Osteocyte (in vitro differentiated cells): ENCODE measurements at regions not wholly inside any gene's neighbourhood (a gene's known extent, or its start where the extent isn't known, plus 50 kb on each side); places are given as distances from the start of the nearest gene placed in this dataset.

Experiments used
- DNase-seq: peaks from one replicate; pipeline ENCODE4 v3.0.0; 2021; ENCODE audit warnings: mixed read lengths; ENCODE audit not compliant: unreplicated experiment; ENCODE audit errors: extremely low spot score
- H3K27ac Mint-ChIP-seq: one replicate; pipeline ENCODE4 v1.8.0; 2021; ENCODE audit warnings: mild to moderate bottlenecking, mixed read lengths; ENCODE audit not compliant: unreplicated experiment
- H3K27me3 Mint-ChIP-seq: one replicate; pipeline ENCODE4 v1.8.0; 2021; ENCODE audit warnings: mixed read lengths; ENCODE audit not compliant: unreplicated experiment
- H3K36me3 Mint-ChIP-seq: one replicate; pipeline ENCODE4 v1.8.0; 2021; ENCODE audit warnings: mixed read lengths; ENCODE audit not compliant: unreplicated experiment
- H3K4me1 Mint-ChIP-seq: one replicate; pipeline ENCODE4 v1.8.0; 2021; ENCODE audit warnings: mixed read lengths; ENCODE audit not compliant: unreplicated experiment
- H3K4me3 Mint-ChIP-seq: one replicate; pipeline ENCODE4 v1.8.0; 2021; ENCODE audit warnings: mild to moderate bottlenecking, moderate library complexity, mixed read lengths; ENCODE audit not compliant: unreplicated experiment
- H3K9me3 Mint-ChIP-seq: one replicate; pipeline ENCODE4 v1.8.0; 2021; ENCODE audit warnings: mixed read lengths; ENCODE audit not compliant: unreplicated experiment
- TF ChIP-seq, protein P1 (sequence below): fragments of 200-600 bp; sonication (generic); IDR thresholded peaks from 2 replicates; pipeline ENCODE4 v1.5.0; 2021; ENCODE audit warnings: antibody characterized with exemption, mild to moderate bottlenecking, moderate library complexity

DNA sequence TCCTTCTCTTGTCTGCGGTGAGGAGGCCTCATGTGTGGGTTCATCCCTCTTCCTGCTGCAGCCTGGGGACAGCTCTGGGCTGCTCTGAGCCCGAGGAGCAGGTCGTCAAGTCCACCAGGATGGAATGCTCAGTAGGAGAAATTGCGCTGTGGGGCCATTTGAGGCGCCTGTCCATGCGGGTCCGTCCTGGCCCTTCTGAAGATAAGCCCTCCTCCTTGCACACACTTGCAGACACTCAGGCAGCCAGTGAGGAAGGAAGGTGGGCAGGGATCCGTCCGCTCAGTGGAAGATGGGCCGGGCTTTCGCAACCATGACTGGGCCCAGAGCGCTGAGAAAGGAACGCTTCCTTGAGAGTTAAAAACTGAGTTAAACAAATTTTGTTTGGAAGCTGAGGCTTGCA, 356.8 kb downstream of the GLRX3 start:
- Mint-ChIP-seq H3K9me3 (peaks cover 31% of the 10 kb centered on the region), H3K4me1 (peaks cover 14% of the 10 kb centered on the region), H3K27me3 (no peaks in the 10 kb centered on the region), H3K36me3 (no peaks in the 10 kb centered on the region), H3K4me3 (no peak overlapping the region), H3K27ac (no peak overlapping the region)
- no peak for DNase-seq
- TF ChIP-seq, protein P1, sequence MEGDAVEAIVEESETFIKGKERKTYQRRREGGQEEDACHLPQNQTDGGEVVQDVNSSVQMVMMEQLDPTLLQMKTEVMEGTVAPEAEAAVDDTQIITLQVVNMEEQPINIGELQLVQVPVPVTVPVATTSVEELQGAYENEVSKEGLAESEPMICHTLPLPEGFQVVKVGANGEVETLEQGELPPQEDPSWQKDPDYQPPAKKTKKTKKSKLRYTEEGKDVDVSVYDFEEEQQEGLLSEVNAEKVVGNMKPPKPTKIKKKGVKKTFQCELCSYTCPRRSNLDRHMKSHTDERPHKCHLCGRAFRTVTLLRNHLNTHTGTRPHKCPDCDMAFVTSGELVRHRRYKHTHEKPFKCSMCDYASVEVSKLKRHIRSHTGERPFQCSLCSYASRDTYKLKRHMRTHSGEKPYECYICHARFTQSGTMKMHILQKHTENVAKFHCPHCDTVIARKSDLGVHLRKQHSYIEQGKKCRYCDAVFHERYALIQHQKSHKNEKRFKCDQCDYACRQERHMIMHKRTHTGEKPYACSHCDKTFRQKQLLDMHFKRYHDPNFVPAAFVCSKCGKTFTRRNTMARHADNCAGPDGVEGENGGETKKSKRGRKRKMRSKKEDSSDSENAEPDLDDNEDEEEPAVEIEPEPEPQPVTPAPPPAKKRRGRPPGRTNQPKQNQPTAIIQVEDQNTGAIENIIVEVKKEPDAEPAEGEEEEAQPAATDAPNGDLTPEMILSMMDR = no peak

GRCh38 chr10:130493446-130494145, 357.4 kb downstream of the GLRX3 start:
- TF ChIP-seq, protein P1 = no peak
- no peak overlapping the region for H3K27ac Mint-ChIP-seq
- H3K9me3 Mint-ChIP-seq = peaks cover 34% of the 10 kb centered on the region
- H3K36me3 Mint-ChIP-seq = no peaks in the 10 kb centered on the region
- no peaks in the 10 kb centered on the region for H3K27me3 Mint-ChIP-seq
- peaks cover 14% of the 10 kb centered on the region for H3K4me1 Mint-ChIP-seq
- no peak overlapping the region for H3K4me3 Mint-ChIP-seq
- DNase-seq = no peak

GRCh38 chr10:130495116-130495862, 359.1 kb downstream of the GLRX3 start:
- Mint-ChIP-seq H3K4me1 (peaks cover 11% of the 10 kb centered on the region), H3K9me3 (peaks cover 26% of the 10 kb centered on the region), H3K27me3 (no peaks in the 10 kb centered on the region), H3K36me3 (no peaks in the 10 kb centered on the region), H3K4me3 (no peak overlapping the region), H3K27ac (no peak overlapping the region)
- TF ChIP-seq, protein P1 = no peak
- no peak for DNase-seq

GRCh38 chr10:130495891-130496636, 359.9 kb downstream of the GLRX3 start:
- no peak overlapping the region for H3K27ac Mint-ChIP-seq
- no peak overlapping the region for H3K4me3 Mint-ChIP-seq
- DNase-seq = no peak
- H3K36me3 Mint-ChIP-seq = no peaks in the 10 kb centered on the region
- peaks cover 25% of the 10 kb centered on the region for H3K9me3 Mint-ChIP-seq
- H3K27me3 Mint-ChIP-seq = no peaks in the 10 kb centered on the region
- TF ChIP-seq, protein P1 = no peak
- H3K4me1 Mint-ChIP-seq = peaks cover 4% of the 10 kb centered on the region
